ENCODE measurements at regions not wholly inside any gene's neighbourhood (a gene's known extent, or its start where the extent isn't known, plus 50 kb on each side); places are given as distances from the start of the nearest gene placed in this dataset.

DNA sequence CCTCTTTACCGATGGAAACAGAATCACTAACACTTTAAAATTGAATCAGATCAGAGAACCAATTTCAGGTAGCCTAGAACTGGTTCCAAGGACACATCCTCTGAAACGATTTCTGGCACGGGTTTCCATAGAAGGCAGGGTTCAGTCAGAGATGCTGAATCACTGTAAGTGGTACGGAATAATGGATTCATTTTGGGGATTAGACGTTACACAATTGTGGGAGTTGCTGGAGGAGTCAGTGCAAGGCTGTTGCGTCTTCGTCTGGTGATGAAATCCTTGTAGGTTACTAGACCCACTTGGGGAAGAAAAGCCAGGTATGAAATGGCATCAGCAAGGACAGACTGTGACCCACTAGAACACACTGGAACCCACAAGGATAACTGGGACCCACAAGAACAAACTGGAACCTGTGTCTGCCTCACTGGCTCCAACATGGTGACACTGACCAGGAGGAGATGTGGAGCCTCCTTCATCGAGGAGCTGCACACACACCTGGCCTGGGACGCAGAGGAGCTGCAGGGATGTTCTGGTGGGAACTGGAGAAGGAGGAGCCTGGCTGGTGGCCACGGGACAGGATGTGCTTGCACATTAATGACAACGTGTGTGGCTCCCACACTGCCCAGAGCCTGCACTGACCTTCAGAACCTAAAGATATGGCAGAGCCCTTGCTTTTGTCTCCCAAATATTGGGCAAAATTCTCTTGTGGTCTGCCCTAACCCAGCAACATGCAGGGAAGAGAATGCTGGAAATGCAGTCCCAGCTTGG, 105.1 kb downstream of the TRAPPC11 start:
- no peak for DNase-seq
- H3K4me3 ChIP-seq (ENCODE audit: insufficient read depth, low read depth, low read length), result no peak overlapping the region

DNA sequence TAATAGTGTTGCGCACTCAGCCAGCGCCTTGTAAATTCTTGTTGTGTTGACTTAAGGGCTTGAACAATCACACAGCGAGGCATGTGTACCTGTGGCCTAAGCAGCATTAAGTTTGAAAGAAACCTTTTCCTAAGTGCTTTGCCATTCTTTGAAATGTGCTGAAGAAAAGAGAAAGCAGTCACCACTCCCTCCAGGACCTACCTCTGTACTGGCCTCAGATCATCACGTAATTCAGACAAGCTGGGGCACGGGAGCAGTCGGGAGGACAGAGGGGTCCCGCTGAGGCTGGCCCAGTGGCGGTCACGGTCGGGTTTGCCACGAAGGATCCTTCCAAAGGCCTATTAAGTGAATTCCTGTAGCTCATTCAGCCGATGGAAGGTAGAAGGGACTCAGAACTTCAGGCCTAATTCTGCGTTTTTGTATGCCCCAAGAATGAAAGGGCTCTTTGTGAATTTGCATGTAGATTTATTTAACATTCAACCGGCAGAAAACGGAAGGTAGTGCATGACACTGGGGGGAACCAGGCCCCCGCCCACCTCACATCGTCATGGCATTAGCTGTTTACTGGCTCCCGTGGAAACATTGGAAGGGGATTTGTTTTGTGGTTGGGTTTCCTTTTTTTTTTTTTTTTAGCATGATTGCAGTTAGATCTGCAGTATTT, 106.3 kb downstream of the TRAPPC11 start:
- DNase-seq, result peak; percentile 56

More for the DNA sequence above, 105.1 kb downstream of the TRAPPC11 start:
- H3K36me3 ChIP-seq (replicated peaks; ENCODE audit: control insufficient read depth, insufficient read depth, low read length), result no peaks in the 10 kb centered on the region
- H3K27me3 ChIP-seq (ENCODE audit: control insufficient read depth, insufficient read depth, low read length), result no peaks in the 10 kb centered on the region

DNA sequence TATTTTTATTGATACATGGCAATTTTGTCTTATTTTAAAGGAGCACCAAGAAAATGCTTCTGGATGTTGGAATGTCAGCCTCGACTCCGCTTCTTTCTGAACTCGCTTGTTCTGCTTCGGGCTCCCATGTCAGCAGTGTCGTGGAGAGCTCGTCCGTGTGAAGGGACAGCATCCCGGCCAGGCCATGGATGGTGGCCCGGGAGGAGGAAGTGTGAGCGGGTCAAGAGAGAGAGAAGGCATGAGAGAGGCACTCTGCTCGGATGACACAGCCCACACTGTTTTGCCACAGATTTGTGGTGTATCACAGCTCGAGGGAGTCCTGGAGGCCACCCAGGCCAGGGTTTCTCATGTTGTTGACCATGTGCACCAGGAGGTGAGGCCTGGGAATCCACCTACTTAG, 107.0 kb downstream of the TRAPPC11 start:
- no peak overlapping the region for H3K4me3 ChIP-seq (ENCODE audit: insufficient read depth, low read depth, low read length)
- no peaks in the 10 kb centered on the region for H3K36me3 ChIP-seq (replicated peaks; ENCODE audit: control insufficient read depth, insufficient read depth, low read length)

More for the DNA sequence above, 106.3 kb downstream of the TRAPPC11 start:
- Histone ChIP-seq H3K36me3 (replicated peaks; ENCODE audit: control insufficient read depth, insufficient read depth, low read length) (no peaks in the 10 kb centered on the region), H3K4me3 (ENCODE audit: insufficient read depth, low read depth, low read length) (no peak overlapping the region), H3K27me3 (ENCODE audit: control insufficient read depth, insufficient read depth, low read length) (no peaks in the 10 kb centered on the region)

GRCh38 chr4:183770906-183771305, 111.8 kb downstream of the TRAPPC11 start:
- no peak for DNase-seq
- Histone ChIP-seq H3K27me3 (ENCODE audit: control insufficient read depth, insufficient read depth, low read length) (no peaks in the 10 kb centered on the region), H3K36me3 (replicated peaks; ENCODE audit: control insufficient read depth, insufficient read depth, low read length) (no peaks in the 10 kb centered on the region)

More for the DNA sequence above, 107.0 kb downstream of the TRAPPC11 start:
- H3K27me3 ChIP-seq (ENCODE audit: control insufficient read depth, insufficient read depth, low read length), result no peaks in the 10 kb centered on the region
- DNase-seq, result no peak

GRCh38 chr4:183772361-183772760, 113.3 kb downstream of the TRAPPC11 start:
- Histone ChIP-seq H3K27me3 (ENCODE audit: control insufficient read depth, insufficient read depth, low read length) (no peaks in the 10 kb centered on the region), H3K36me3 (replicated peaks; ENCODE audit: control insufficient read depth, insufficient read depth, low read length) (no peaks in the 10 kb centered on the region), H3K4me3 (ENCODE audit: insufficient read depth, low read depth, low read length) (no peak overlapping the region)
- DNase-seq, result no peak

More at GRCh38 chr4:183770906-183771305, 111.8 kb downstream of the TRAPPC11 start:
- H3K4me3 ChIP-seq (ENCODE audit: insufficient read depth, low read depth, low read length), result no peak overlapping the region

DNA sequence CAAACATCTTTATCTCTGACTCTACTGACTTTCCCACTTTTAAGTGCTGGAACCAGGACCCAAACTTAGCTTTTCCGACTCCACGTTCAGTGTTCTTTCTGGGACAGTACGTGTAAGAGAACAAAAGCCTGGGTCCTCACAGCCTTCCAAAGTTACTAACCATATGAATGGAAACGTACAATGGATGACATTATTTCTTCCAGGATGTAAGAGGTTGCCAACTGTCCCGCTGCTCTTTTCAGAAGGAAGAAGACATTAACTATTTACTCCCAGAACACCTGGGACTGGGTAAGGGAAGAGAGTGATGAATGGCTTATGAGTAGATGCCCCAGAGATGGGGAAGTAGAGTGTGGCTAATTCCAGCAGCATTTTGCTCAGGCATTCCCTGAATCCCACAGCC, 114.7 kb downstream of the TRAPPC11 start:
- H3K4me3 ChIP-seq (ENCODE audit: insufficient read depth, low read depth, low read length), result no peak overlapping the region
- DNase-seq, result peak; percentile 61
- no peaks in the 10 kb centered on the region for H3K27me3 ChIP-seq (ENCODE audit: control insufficient read depth, insufficient read depth, low read length)
- no peaks in the 10 kb centered on the region for H3K36me3 ChIP-seq (replicated peaks; ENCODE audit: control insufficient read depth, insufficient read depth, low read length)

DNA sequence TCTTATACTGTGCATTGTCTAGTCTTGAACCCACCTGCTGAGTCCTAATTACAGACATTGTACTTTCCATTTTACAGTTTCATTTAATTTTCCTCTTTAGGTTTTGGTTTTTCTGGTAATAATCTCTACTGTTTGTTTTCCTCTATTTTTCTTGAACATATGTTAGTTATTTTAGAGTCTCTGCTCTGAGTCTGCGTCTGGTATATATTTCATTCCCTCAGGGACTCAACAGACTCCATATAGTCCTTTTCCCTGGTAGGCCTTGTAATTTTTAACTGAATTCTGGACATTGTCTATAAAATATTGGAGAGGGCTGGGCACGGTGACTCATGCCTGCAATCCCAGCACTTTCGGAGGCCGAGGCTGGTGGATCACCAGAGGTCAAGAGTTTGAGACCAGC, 121.8 kb upstream of the STOX2 start:
- H3K36me3 ChIP-seq (replicated peaks; ENCODE audit: control insufficient read depth, insufficient read depth, low read length), result no peaks in the 10 kb centered on the region
- DNase-seq, result no peak
- H3K27me3 ChIP-seq (ENCODE audit: control insufficient read depth, insufficient read depth, low read length), result no peaks in the 10 kb centered on the region

GRCh38 chr4:183783991-183784553, 121.0 kb upstream of the STOX2 start:
- H3K4me3 ChIP-seq (ENCODE audit: insufficient read depth, low read depth, low read length), result no peak overlapping the region
- H3K27me3 ChIP-seq (ENCODE audit: control insufficient read depth, insufficient read depth, low read length), result no peaks in the 10 kb centered on the region
- no peaks in the 10 kb centered on the region for H3K36me3 ChIP-seq (replicated peaks; ENCODE audit: control insufficient read depth, insufficient read depth, low read length)
- peak; percentile 59 for DNase-seq

More for the DNA sequence above, 121.8 kb upstream of the STOX2 start:
- H3K4me3 ChIP-seq (ENCODE audit: insufficient read depth, low read depth, low read length), result no peak overlapping the region

- no peak for DNase-seq
- no peaks in the 10 kb centered on the region for H3K36me3 ChIP-seq (replicated peaks; ENCODE audit: control insufficient read depth, insufficient read depth, low read length)
- H3K27me3 ChIP-seq (ENCODE audit: control insufficient read depth, insufficient read depth, low read length), result no peaks in the 10 kb centered on the region
These were observed 116.7 kb upstream of the STOX2 start for GRCh38 chr4:183788308-183788905.

DNA sequence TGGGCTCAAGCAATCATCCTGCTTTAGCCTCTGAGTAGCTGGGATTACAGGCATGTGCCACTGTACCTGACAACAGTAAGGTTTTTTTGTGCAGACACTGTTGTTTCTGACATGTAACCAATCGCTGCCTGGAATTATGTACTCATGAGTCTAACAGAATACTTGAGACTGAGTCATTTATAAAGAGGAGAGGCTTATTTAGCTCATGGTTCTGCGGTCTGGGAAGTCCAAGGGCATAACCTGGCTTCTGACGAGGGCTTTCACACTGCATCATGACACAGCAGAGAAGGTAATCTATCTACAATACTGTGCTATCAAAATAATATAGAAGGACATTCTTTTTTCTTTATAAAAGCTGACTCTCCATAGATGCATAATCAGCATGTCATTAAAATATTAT, 115.5 kb upstream of the STOX2 start:
- no peak for DNase-seq
- Histone ChIP-seq H3K4me3 (ENCODE audit: insufficient read depth, low read depth, low read length) (no peak overlapping the region), H3K36me3 (replicated peaks; ENCODE audit: control insufficient read depth, insufficient read depth, low read length) (no peaks in the 10 kb centered on the region), H3K27me3 (ENCODE audit: control insufficient read depth, insufficient read depth, low read length) (no peaks in the 10 kb centered on the region)

More at GRCh38 chr4:183788308-183788905, 116.7 kb upstream of the STOX2 start:
- no peak overlapping the region for H3K4me3 ChIP-seq (ENCODE audit: insufficient read depth, low read depth, low read length)

GRCh38 chr4:183790661-183791060, 114.4 kb upstream of the STOX2 start:
- DNase-seq, result no peak
- no peaks in the 10 kb centered on the region for H3K36me3 ChIP-seq (replicated peaks; ENCODE audit: control insufficient read depth, insufficient read depth, low read length)
- no peak overlapping the region for H3K4me3 ChIP-seq (ENCODE audit: insufficient read depth, low read depth, low read length)
- no peaks in the 10 kb centered on the region for H3K27me3 ChIP-seq (ENCODE audit: control insufficient read depth, insufficient read depth, low read length)

DNA sequence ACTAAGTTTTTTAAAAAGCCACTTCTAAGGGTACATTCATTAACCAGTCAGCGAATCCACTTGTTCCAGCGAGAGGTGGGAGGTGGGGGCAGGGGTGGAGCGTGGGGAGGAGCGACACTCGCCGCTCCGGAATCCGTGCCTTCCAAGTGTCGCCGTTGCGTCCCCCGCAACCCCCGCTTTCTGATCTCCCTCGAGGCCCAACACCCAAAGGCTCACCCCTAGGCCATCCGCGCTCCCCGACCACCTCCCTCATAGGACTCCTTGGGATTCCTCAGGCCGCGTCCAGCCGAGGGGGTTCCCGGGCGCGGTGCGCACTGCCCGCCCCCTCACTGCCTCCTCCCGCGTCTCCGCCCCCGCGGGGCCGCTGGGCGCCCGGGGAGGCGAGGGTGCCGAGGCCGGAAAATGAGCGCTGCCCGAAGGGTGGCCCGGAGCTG, 108.1 kb upstream of the STOX2 start:
- H3K4me3 ChIP-seq (ENCODE audit: insufficient read depth, low read depth, low read length), result peak overlapping the region; percentile 63
- DNase-seq, result peak; percentile 67
- H3K36me3 ChIP-seq (replicated peaks; ENCODE audit: control insufficient read depth, insufficient read depth, low read length), result no peaks in the 10 kb centered on the region
- peaks cover 41% of the 10 kb centered on the region for H3K27me3 ChIP-seq (ENCODE audit: control insufficient read depth, insufficient read depth, low read length)

DNA sequence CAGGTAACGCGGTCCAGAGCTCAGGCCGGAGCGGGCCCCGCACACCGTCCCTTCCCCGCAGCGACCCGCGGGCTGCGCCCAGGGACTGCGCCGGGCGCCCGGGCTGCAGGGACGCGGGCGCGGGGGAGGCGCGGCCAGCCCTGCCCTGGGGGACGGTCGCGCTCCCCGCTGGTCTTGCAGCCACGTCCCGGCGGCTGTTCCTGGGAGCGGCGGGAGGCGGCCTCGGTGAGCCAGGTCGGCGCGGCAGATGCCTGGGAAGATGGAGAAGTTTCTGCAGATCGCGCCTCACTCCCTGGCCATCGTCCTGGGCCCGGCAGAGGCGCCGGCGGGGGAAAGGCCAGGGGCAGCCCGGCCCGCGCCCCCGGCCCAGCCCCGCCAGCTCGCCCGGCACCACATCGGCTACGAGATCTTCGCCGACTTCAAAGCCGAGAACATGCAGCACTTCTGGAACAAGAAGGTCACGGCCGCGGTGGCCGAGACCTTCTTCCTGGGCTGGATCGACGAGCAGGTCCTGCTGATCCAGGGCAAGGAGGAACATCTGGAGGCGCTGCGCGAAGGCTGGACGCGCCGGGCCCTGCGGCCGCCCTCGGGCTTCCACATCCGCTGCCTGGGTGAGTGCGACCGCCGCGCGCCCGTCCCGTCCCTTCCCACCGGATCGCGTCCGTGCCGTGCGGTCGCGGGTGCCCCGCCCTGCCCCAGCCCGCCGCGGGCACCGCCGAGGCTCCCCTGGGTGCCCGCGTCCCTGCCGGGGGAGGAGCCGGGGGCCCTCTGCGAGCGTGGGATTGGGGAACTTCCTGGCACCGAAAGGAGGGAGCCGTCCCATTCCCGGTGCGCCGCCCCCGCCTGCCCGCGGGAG, 107.4 kb upstream of the STOX2 start:
- peak; percentile 85 for DNase-seq
- Histone ChIP-seq H3K4me3 (ENCODE audit: insufficient read depth, low read depth, low read length) (peak overlapping the region; percentile 63), H3K27me3 (ENCODE audit: control insufficient read depth, insufficient read depth, low read length) (peaks cover 41% of the 10 kb centered on the region), H3K36me3 (replicated peaks; ENCODE audit: control insufficient read depth, insufficient read depth, low read length) (no peaks in the 10 kb centered on the region)

Data from H7 (cell line).